ENCODE measurements at regions not wholly inside any gene's neighbourhood (a gene's known extent, or its start where the extent isn't known, plus 50 kb on each side); places are given as distances from the start of the nearest gene placed in this dataset.

GRCh38 chrX:101732870-101733269, 73.2 kb upstream of the ARMCX2 start (continued):
- TF ChIP-seq ZNF331 (CRISPR knock-in tag; IDR thresholded peaks at IDR 0.05; ENCODE audit: low read depth) (no peak), STAT1 (IDR thresholded peaks at IDR 0.05; ENCODE audit: unreplicated experiment) (no peak), ETS1 (IDR thresholded peaks at IDR 0.05) (no peak), EZH2 (IDR thresholded peaks at IDR 0.05; ENCODE audit: low read depth, unreplicated experiment) (no peak)

- Histone ChIP-seq H3K4me1 (ENCODE audit: insufficient read depth) (peaks cover 11% of the 10 kb centered on the region), H3K9me2 (ENCODE audit: insufficient read depth) (no peaks in the 10 kb centered on the region), H3K27ac (ENCODE audit: low read depth) (no peak overlapping the region), H3F3A (replicated peaks; ENCODE audit: low read depth) (no peaks in the 10 kb centered on the region), H3K4me3 (no peak overlapping the region), H2AFZ (no peak overlapping the region), H3K36me3 (ENCODE audit: insufficient read depth) (no peaks in the 10 kb centered on the region), H3K4me2 (peak overlapping the region; percentile 65; the same call in 1 of the 2 replicates), H3K27me3 (ENCODE audit: insufficient read depth) (no peaks in the 10 kb centered on the region), H3K79me2 (replicated peaks; ENCODE audit: insufficient read depth) (no peaks in the 10 kb centered on the region), H4K20me1 (replicated peaks; ENCODE audit: insufficient read depth) (no peaks in the 10 kb centered on the region)
- peak; percentile 28; the same call in 1 of the 3 replicates for ATAC-seq
- no peaks in the 10 kb centered on the region for H3K36me3 Mint-ChIP-seq (ENCODE audit: low read depth)
- H3K9me3 Mint-ChIP-seq = no peaks in the 10 kb centered on the region
- peaks cover 2% of the 10 kb centered on the region for H3K27me3 Mint-ChIP-seq (ENCODE audit: insufficient read depth, low read depth, poor library complexity)
- peaks cover 20% of the 10 kb centered on the region for H3K4me1 Mint-ChIP-seq
- TF ChIP-seq ZNF462 (CRISPR knock-in tag; IDR thresholded peaks at IDR 0.05) (peak; percentile 35; the same call in 1 of the 2 replicates), REST (IDR thresholded peaks at IDR 0.05; ENCODE audit: unreplicated experiment) (no peak), NANOG (IDR thresholded peaks at IDR 0.05; ENCODE audit: borderline replicate concordance) (no peak)
- DNase-seq (ENCODE audit: low spot score) = peak; percentile 38
- no peak overlapping the region for H3K27ac Mint-ChIP-seq
- 0 out of 3 replicates have a peak overlapping the region, but pooled peaks have one; percentile 10 for H3K4me3 Mint-ChIP-seq
Measured at GRCh38 chrX:101729986-101730385, 70.3 kb upstream of the ARMCX2 start.
